ENCODE measurements at regions not wholly inside any gene's neighbourhood (a gene's known extent, or its start where the extent isn't known, plus 50 kb on each side); places are given as distances from the start of the nearest gene placed in this dataset.

DNA sequence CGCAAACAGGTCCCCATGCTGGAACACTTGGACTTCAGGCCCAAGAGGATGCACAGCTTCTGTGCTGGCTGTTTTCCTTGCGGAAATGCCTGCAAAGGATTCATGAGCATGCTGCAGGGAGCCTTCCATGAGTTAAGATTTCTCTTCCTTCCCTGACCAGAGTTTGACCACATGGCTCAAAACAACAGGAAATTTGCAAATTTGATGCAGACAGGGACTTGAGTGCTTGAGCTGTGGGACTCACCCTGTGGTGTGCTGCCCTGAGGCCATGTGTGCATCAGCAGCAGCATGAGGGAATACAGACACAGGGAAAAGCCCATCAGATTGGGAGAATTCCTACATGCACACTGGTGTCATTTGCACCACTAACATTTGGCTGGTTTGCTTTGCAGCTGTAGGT lies 195.4 kb downstream of the CDC14C start:
- TF ChIP-seq ZNF660 (tag by site-specific recombination; IDR thresholded peaks at IDR 0.05) (no peak), KLF10 (tag by site-specific recombination; IDR thresholded peaks at IDR 0.05) (no peak)
- Histone ChIP-seq H3K4me3 (ENCODE audit: low read depth, low read length) (no peak overlapping the region), H3K27ac (ENCODE audit: extremely low read depth, low read depth, low read length) (no peak overlapping the region), H3K9me3 (ENCODE audit: control insufficient read depth, insufficient read depth, low read depth, low read length) (no peaks in the 10 kb centered on the region; the same call in 1 of the 2 replicates), H3K4me1 (ENCODE audit: control insufficient read depth, insufficient read depth, low read length) (no peaks in the 10 kb centered on the region), H3K36me3 (ENCODE audit: control insufficient read depth in 2 of 2, insufficient read depth in 1 of 2, low read length in 2 of 2) (no peaks in the 10 kb centered on the region)
- POLR2A ChIA-PET = no interaction called here
- CTCF ChIA-PET = no interaction called here

- Histone ChIP-seq H3K9me3 (ENCODE audit: control insufficient read depth, insufficient read depth, low read depth, low read length) (no peaks in the 10 kb centered on the region; the same call in 1 of the 2 replicates), H3K27ac (ENCODE audit: extremely low read depth, low read depth, low read length) (no peak overlapping the region), H3K4me1 (ENCODE audit: control insufficient read depth, insufficient read depth, low read length) (no peaks in the 10 kb centered on the region), H3K36me3 (ENCODE audit: control insufficient read depth in 2 of 2, insufficient read depth in 1 of 2, low read length in 2 of 2) (no peaks in the 10 kb centered on the region), H3K4me3 (ENCODE audit: low read depth, low read length) (no peak overlapping the region)
- ChIA-PET POLR2A (no interaction called here), CTCF (no interaction called here)
- TF ChIP-seq ELK4 (IDR thresholded peaks at IDR 0.05; ENCODE audit: borderline replicate concordance, low read depth, low read length) = no peak
- no peak for TF ChIP-seq ZNF266 (tag by site-specific recombination; IDR thresholded peaks at IDR 0.05; ENCODE audit: low read depth)
- TF ChIP-seq ZNF350 (tag by site-specific recombination; IDR thresholded peaks at IDR 0.05) = no peak
- no peak for TF ChIP-seq ZNF830 (tag by site-specific recombination; IDR thresholded peaks at IDR 0.05; ENCODE audit: low read depth)
- no peak for TF ChIP-seq PRDM4 (tag by site-specific recombination; IDR thresholded peaks at IDR 0.05)
These were observed 200.9 kb downstream of the CDC14C start for GRCh38 chr7:49125246-49125645.

DNA sequence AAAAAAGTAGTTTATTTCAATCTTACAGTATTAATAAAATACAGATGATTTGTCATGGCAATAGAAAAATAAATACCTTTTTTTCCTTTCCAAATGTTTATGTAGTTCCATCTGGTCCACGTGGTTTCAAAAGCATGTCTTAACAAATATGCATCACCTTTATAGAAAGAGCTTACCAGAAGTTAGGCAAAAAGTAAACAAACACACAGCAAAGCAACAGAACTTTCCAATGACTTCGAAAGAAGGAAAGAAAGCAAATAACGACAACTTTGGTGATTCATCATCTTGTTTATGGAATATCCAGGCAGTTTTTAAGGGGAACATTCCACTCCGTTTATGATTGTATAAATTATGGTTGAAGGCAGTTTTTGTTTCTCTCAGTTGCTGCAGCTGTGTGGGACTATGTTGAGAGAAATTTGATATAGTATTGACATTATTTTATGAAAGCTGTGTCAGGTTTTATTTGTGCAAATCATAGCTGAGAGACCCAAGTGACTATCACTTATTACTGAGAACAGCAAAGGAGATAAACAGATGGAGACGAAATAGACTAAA lies 203.1 kb downstream of the CDC14C start:
- Histone ChIP-seq H3K36me3 (ENCODE audit: control insufficient read depth in 2 of 2, insufficient read depth in 1 of 2, low read length in 2 of 2) (no peaks in the 10 kb centered on the region), H3K27ac (ENCODE audit: extremely low read depth, low read depth, low read length) (no peak overlapping the region), H3K4me1 (ENCODE audit: control insufficient read depth, insufficient read depth, low read length) (no peaks in the 10 kb centered on the region), H3K9me3 (ENCODE audit: control insufficient read depth, insufficient read depth, low read depth, low read length) (no peaks in the 10 kb centered on the region), H3K4me3 (ENCODE audit: low read depth, low read length) (no peak overlapping the region)
- TF ChIP-seq ZNF174 (tag by site-specific recombination; IDR thresholded peaks at IDR 0.05) (no peak), YY2 (tag by site-specific recombination; IDR thresholded peaks at IDR 0.05) (no peak), ZNF274 (IDR thresholded peaks at IDR 0.05; ENCODE audit: low read length) (no peak), ZNF274 (tag by site-specific recombination; IDR thresholded peaks at IDR 0.05; ENCODE audit: borderline replicate concordance) (no peak), ZNF132 (tag by site-specific recombination; IDR thresholded peaks at IDR 0.05; ENCODE audit: borderline replicate concordance) (no peak), ZNF146 (tag by site-specific recombination; IDR thresholded peaks at IDR 0.05) (no peak), ZNF692 (tag by site-specific recombination; IDR thresholded peaks at IDR 0.05) (no peak), ZNF664 (tag by site-specific recombination; IDR thresholded peaks at IDR 0.05) (no peak), GLIS2 (tag by site-specific recombination; IDR thresholded peaks at IDR 0.05) (no peak), ZNF624 (tag by site-specific recombination; IDR thresholded peaks at IDR 0.05) (no peak), KLF1 (tag by site-specific recombination; IDR thresholded peaks at IDR 0.05) (no peak), ZNF423 (tag by site-specific recombination; IDR thresholded peaks at IDR 0.05) (no peak), ZNF510 (tag by site-specific recombination; IDR thresholded peaks at IDR 0.05; ENCODE audit: insufficient replicate concordance) (no peak), ZNF223 (tag by site-specific recombination; IDR thresholded peaks at IDR 0.05) (no peak), ZNF792 (tag by site-specific recombination; IDR thresholded peaks at IDR 0.05) (no peak), KLF16 (tag by site-specific recombination; IDR thresholded peaks at IDR 0.05) (no peak), FEZF1 (tag by site-specific recombination; IDR thresholded peaks at IDR 0.05) (no peak), ZNF239 (tag by site-specific recombination; IDR thresholded peaks at IDR 0.05) (no peak)
- CTCF ChIA-PET = no interaction called here
- POLR2A ChIA-PET = no interaction called here

All from HEK293 (cell line).